HCT116 (cell line): ENCODE measurements at regions not wholly inside any gene's neighbourhood (a gene's known extent, or its start where the extent isn't known, plus 50 kb on each side); places are given as distances from the start of the nearest gene placed in this dataset.

ENCODE experiments used
- ATAC-seq: fragments of 200-7000 bp; cut with Tn5 transposase; 2 replicates; pipeline ENCODE4 v1.9.1; 2020; ENCODE audit warnings: mild to moderate bottlenecking, moderate library complexity
- BruUV-seq: library from RNA; stranded (reverse); fragments of 400-500 nt; replicated peaks from 2 replicates; lab custom pipeline; 2021; lab: Mats Ljungman, UMichigan
- CTCF ChIA-PET: fragments of 300-600 bp; sonication (Branson Sonifier 250); formaldehyde crosslinking; loops from one replicate; lab custom pipeline; 2021; ENCODE audit warnings: antibody characterized with exemption; lab: Charles Lee
- POLR2A ChIA-PET: fragments of 300-600, 350-600 bp; sonication (Branson Sonifier 250); formaldehyde crosslinking; loops from one replicate; lab custom pipeline; 2021; ENCODE audit warnings: antibody characterized with exemption; lab: Charles Lee
- RAD21 ChIA-PET, 2 experiments: fragments of 300-600 bp; sonication (Branson Sonifier 250); formaldehyde crosslinking; loops; one replicate each; lab custom pipeline; 2023; ENCODE audit warnings: low total read pairs in 2 of 2; ENCODE audit not compliant: uncharacterized antibody in 2 of 2, unreplicated experiment in 2 of 2, low non-redundant PET in 1 of 2; lab: Charles Lee
- DNase-seq: peaks from one replicate; pipeline ENCODE4 v3.0.0-alpha.2; 2010; ENCODE audit warnings: low read depth, low spot score
- H2AFZ ChIP-seq: fragments of 200-600 bp; shearing (Covaris generic), sonication (generic); 2 replicates; pipeline ENCODE4 v1.6.1; 2017; ENCODE audit warnings: low read depth, mixed run types, mixed read lengths, antibody characterized with exemption, low read length; ENCODE audit not compliant: poor library complexity, severe bottlenecking
- H3K27ac ChIP-seq: 2 replicates; pipeline ENCODE4 v1.5.1; 2012; ENCODE audit warnings: low read depth, low read length
- H3K27me3 ChIP-seq: fragments of 200-600 bp; sonication (generic); 2 replicates; pipeline ENCODE4 v1.6.1; 2016; ENCODE audit warnings: mixed run types, low read length, mixed read lengths; ENCODE audit not compliant: insufficient read depth
- H3K36me3 ChIP-seq, 2 experiments: fragments of 200-500 bp in 1 of 2; fragments of 200-600 bp in 1 of 2; sonication (Bioruptor generic) in 1 of 2; sonication (generic) in 1 of 2; 2 replicates each; pipeline versions ENCODE4 v1.5.1 to v1.6.1; 2014 to 2016; ENCODE audit warnings: low read length in 2 of 2, inconsistent platforms in 1 of 2, mixed read lengths in 1 of 2, mixed run types in 1 of 2; ENCODE audit not compliant: insufficient read depth in 2 of 2, control insufficient read depth in 1 of 2
- H3K4me1 ChIP-seq, 2 experiments: fragments of 200-600 bp in 1 of 2; sonication (generic) in 1 of 2; 2 replicates each; pipeline versions ENCODE4 v1.5.1 to v1.6.1; 2012 to 2017; ENCODE audit warnings: low read length in 2 of 2, inconsistent platforms in 1 of 2, mild to moderate bottlenecking in 1 of 2, mixed read lengths in 1 of 2, mixed run types in 1 of 2, moderate library complexity in 1 of 2; ENCODE audit not compliant: insufficient read depth in 2 of 2, control insufficient read depth in 1 of 2
- H3K4me2 ChIP-seq: fragments of 200-600 bp; sonication (generic); 2 replicates; pipeline ENCODE4 v1.6.1; 2017; ENCODE audit warnings: mixed run types, low read length, mixed read lengths
- H3K4me3 ChIP-seq, 2 experiments: fragments of 200-600 bp in 1 of 2; sonication (generic) in 1 of 2; replicated peaks in 1 of 2; 2 replicates each; pipeline ENCODE4 v1.5.1; 2011 to 2016; ENCODE audit warnings: low read length in 2 of 2, control low read depth in 1 of 2, low read depth in 1 of 2, mild to moderate bottlenecking in 1 of 2, mixed read lengths in 1 of 2, mixed run types in 1 of 2
- H3K79me2 ChIP-seq: fragments of 200-600 bp; sonication (generic); 2 replicates; pipeline ENCODE4 v1.6.1; 2017; ENCODE audit warnings: mild to moderate bottlenecking, mixed run types, low read length, moderate library complexity, mixed read lengths; ENCODE audit not compliant: insufficient read depth
- H3K9ac ChIP-seq: fragments of 200-600 bp; sonication (generic); 2 replicates; pipeline ENCODE4 v1.6.1; 2016; ENCODE audit warnings: low read length, mixed read lengths
- H3K9me2 ChIP-seq: fragments of 200-600 bp; sonication (generic), shearing (Covaris generic); 2 replicates; pipeline ENCODE4 v1.6.1; 2017; ENCODE audit warnings: mixed run types, mild to moderate bottlenecking, moderate library complexity; ENCODE audit not compliant: insufficient read depth
- H3K9me3 ChIP-seq, 2 experiments: fragments of 200-500 bp in 1 of 2; fragments of 200-600 bp in 1 of 2; sonication (Bioruptor generic) in 1 of 2; sonication (generic) in 1 of 2; 2 replicates each; pipeline ENCODE4 v1.6.1; 2014 to 2017; ENCODE audit warnings: low read length in 2 of 2, mixed read lengths in 2 of 2, inconsistent platforms in 1 of 2, low read depth in 1 of 2, mild to moderate bottlenecking in 1 of 2, mixed run types in 1 of 2, moderate library complexity in 1 of 2; ENCODE audit not compliant: control insufficient read depth in 1 of 2, insufficient read depth in 1 of 2
- H4K20me1 ChIP-seq: fragments of 200-600 bp; sonication (generic), shearing (Covaris generic); 2 replicates; pipeline ENCODE4 v1.6.1; 2017; ENCODE audit warnings: mixed run types, mild to moderate bottlenecking, moderate library complexity; ENCODE audit not compliant: insufficient read depth
- ATF3 ChIP-seq: IDR thresholded peaks from 2 replicates; pipeline ENCODE4 v1.6.1; 2012
- CBX3 ChIP-seq: IDR thresholded peaks from 2 replicates; pipeline ENCODE4 v1.6.1; 2012; ENCODE audit warnings: low read depth
- CTCF ChIP-seq, 3 experiments: fragments of 200-600 bp in 1 of 3; sonication (generic) in 1 of 3; IDR thresholded peaks in 2 of 3; conservative IDR thresholded peaks in 1 of 3; 2 replicates each; pipeline ENCODE4 v1.5.1; 2012 to 2017; ENCODE audit warnings: low read depth in 2 of 3, low read length in 2 of 3, antibody characterized with exemption in 1 of 3, borderline replicate concordance in 1 of 3, control low read depth in 1 of 3, mild to moderate bottlenecking in 1 of 3, mixed read lengths in 1 of 3, mixed run types in 1 of 3, moderate library complexity in 1 of 3; ENCODE audit not compliant: insufficient read depth in 1 of 3
- EZH2phosphoT487 ChIP-seq: fragments of 200-600 bp; IDR thresholded peaks from 2 replicates; pipeline ENCODE4 v1.6.1; 2018; ENCODE audit warnings: antibody characterized with exemption, borderline replicate concordance
- JUND ChIP-seq: IDR thresholded peaks from 2 replicates; pipeline ENCODE4 v1.6.1; 2012
- MAX ChIP-seq: IDR thresholded peaks from 2 replicates; pipeline ENCODE4 v1.6.1; 2012
- POLR2AphosphoS5 ChIP-seq: IDR thresholded peaks from 2 replicates; pipeline ENCODE4 v1.6.1; 2011; ENCODE audit warnings: mild to moderate bottlenecking, low read depth, low read length, moderate library complexity
- RAD21 ChIP-seq: IDR thresholded peaks from 2 replicates; pipeline ENCODE4 v1.6.1; 2012; ENCODE audit warnings: low read depth, mild to moderate bottlenecking
- SIN3A ChIP-seq: IDR thresholded peaks from 2 replicates; pipeline ENCODE4 v1.6.1; 2012; ENCODE audit warnings: low read depth
- SP1 ChIP-seq: IDR thresholded peaks from 2 replicates; pipeline ENCODE4 v1.6.1; 2012; ENCODE audit warnings: low read depth
- SRF ChIP-seq: IDR thresholded peaks from 2 replicates; pipeline ENCODE4 v1.6.1; 2012; ENCODE audit warnings: low read depth
- TCF7L2 ChIP-seq: IDR thresholded peaks from 2 replicates; pipeline ENCODE4 v1.7.0; 2011; ENCODE audit warnings: borderline replicate concordance, inconsistent platforms; ENCODE audit not compliant: insufficient read depth, insufficient read length; ENCODE audit errors: extremely low read depth
- YY1 ChIP-seq: IDR thresholded peaks from 2 replicates; pipeline ENCODE4 v1.6.1; 2011; ENCODE audit warnings: low read length, low read depth, moderate library complexity, mild to moderate bottlenecking; ENCODE audit not compliant: insufficient replicate concordance; ENCODE audit errors: extremely low read depth
- ZBTB33 ChIP-seq: IDR thresholded peaks from 2 replicates; pipeline ENCODE4 v1.6.1; 2011; ENCODE audit warnings: mild to moderate bottlenecking, low read length, moderate library complexity; ENCODE audit not compliant: insufficient replicate concordance; ENCODE audit errors: extremely low read depth
- ZFX ChIP-seq: fragments of 450-650 bp; IDR thresholded peaks from 2 replicates; pipeline ENCODE4 v1.6.1; 2017
- ZNF274 ChIP-seq: fragments of 200-500 bp; sonication (Bioruptor generic); IDR thresholded peaks from 2 replicates; pipeline ENCODE4 v1.6.1; 2014; ENCODE audit warnings: mild to moderate bottlenecking, low read depth, low read length, inconsistent platforms
- intact Hi-C: fragments of 100-400 bp; cut with micrococcal nuclease; formaldehyde crosslinking; loops from 2 replicates; pipeline ENCODE4 v1.10.0; 2022

GRCh38 chr3:177683586-177683985 lies 486.3 kb upstream of the TBL1XR1 start (continued):
- no peak for TF ChIP-seq TCF7L2
- TF ChIP-seq EZH2phosphoT487 = no peak
- TF ChIP-seq JUND = no peak
- no peak for TF ChIP-seq SP1
- no peak for TF ChIP-seq MAX

GRCh38 chr3:177686671-177687070 lies 489.4 kb upstream of the TBL1XR1 start:
- TF ChIP-seq SP1 (no peak), ATF3 (no peak), ZFX (no peak), SRF (no peak), SIN3A (no peak), JUND (no peak), POLR2AphosphoS5 (no peak), ZBTB33 (no peak), CTCF (IDR thresholded peaks at IDR 0.05 in 2 of 3, conservative IDR thresholded peaks at IDR 0.05 in 1 of 3; ENCODE audit: borderline replicate concordance in 1 of 3, insufficient read depth in 1 of 3, low read depth in 2 of 3, low read length in 2 of 3) (no peak), CBX3 (no peak), TCF7L2 (no peak), ZNF274 (no peak), RAD21 (no peak), YY1 (no peak), MAX (no peak)
- H3K9ac ChIP-seq = no peak overlapping the region
- DNase-seq (no peak), ATAC-seq (no peak)
- H2AFZ ChIP-seq = no peak overlapping the region
- H3K4me1 ChIP-seq = no peaks in the 10 kb centered on the region
- BruUV-seq = no TSS peak
- intact Hi-C loops = no loop called here
- no peak overlapping the region for H3K4me3 ChIP-seq
- ChIA-PET POLR2A (no interaction called here), RAD21 (no interaction called here), CTCF (no interaction called here)
- no peaks in the 10 kb centered on the region for H3K9me2 ChIP-seq
- H3K27ac ChIP-seq = no peak overlapping the region
- no peaks in the 10 kb centered on the region for H3K36me3 ChIP-seq
- no peak overlapping the region for H3K4me2 ChIP-seq
- no peaks in the 10 kb centered on the region for H3K79me2 ChIP-seq
- no peaks in the 10 kb centered on the region for H3K27me3 ChIP-seq
- H4K20me1 ChIP-seq = no peaks in the 10 kb centered on the region
- no peaks in the 10 kb centered on the region for H3K9me3 ChIP-seq
